Fibroblast of lung (primary cell): ENCODE measurements at regions not wholly inside any gene's neighbourhood (a gene's known extent, or its start where the extent isn't known, plus 50 kb on each side); places are given as distances from the start of the nearest gene placed in this dataset.

Experiments
- EZH2 ChIP-seq: IDR thresholded peaks from 2 replicates; pipeline ENCODE4 v1.5.1; 2012; ENCODE audit warnings: low read length, control low read depth, mild to moderate bottlenecking; ENCODE audit errors: missing control alignments
- TF ChIP-seq, protein P1 (sequence below), 2 donors: IDR thresholded peaks in 1 of 2; conservative IDR thresholded peaks in 1 of 2; 1 replicate in 1 of 2; 2 replicates in 1 of 2; pipeline ENCODE4 v1.5.1; 2011 to 2012; ENCODE audit warnings: low read length in 2 of 2, control low read depth in 1 of 2, inconsistent platforms in 1 of 2, low read depth in 1 of 2, mild to moderate bottlenecking in 1 of 2

DNA sequence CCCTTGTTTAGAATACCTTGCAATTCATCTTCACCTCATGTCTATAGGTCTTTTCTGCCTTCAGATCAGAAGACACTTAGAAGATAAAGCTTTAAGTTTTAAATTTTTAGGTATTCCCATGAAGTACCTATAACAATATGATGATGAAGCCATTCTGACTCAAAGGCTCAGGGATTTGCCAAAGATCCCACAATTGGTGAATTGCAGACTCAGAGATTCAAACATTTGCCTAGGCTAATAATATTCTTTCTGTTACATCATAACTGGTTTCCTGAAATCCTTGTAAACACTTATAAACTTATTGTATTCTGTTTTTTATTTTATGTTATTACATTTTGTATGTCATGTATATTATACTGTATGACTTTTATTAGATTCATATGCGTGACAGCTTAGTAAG is 62.8 kb upstream of the ZFAND5 start:
- TF ChIP-seq, protein P1, sequence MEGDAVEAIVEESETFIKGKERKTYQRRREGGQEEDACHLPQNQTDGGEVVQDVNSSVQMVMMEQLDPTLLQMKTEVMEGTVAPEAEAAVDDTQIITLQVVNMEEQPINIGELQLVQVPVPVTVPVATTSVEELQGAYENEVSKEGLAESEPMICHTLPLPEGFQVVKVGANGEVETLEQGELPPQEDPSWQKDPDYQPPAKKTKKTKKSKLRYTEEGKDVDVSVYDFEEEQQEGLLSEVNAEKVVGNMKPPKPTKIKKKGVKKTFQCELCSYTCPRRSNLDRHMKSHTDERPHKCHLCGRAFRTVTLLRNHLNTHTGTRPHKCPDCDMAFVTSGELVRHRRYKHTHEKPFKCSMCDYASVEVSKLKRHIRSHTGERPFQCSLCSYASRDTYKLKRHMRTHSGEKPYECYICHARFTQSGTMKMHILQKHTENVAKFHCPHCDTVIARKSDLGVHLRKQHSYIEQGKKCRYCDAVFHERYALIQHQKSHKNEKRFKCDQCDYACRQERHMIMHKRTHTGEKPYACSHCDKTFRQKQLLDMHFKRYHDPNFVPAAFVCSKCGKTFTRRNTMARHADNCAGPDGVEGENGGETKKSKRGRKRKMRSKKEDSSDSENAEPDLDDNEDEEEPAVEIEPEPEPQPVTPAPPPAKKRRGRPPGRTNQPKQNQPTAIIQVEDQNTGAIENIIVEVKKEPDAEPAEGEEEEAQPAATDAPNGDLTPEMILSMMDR (conservative IDR thresholded peaks at IDR 0.05 in 1 of 2, IDR thresholded peaks at IDR 0.05 in 1 of 2; ENCODE audit: low read depth in 1 of 2, low read length in 2 of 2) = no peak
- TF ChIP-seq EZH2 = no peak
